H9 (cell line): ENCODE measurements at regions not wholly inside any gene's neighbourhood (a gene's known extent, or its start where the extent isn't known, plus 50 kb on each side); places are given as distances from the start of the nearest gene placed in this dataset.

Experiments
- DNase-seq: peaks from one replicate; pipeline ENCODE4 v3.0.0-alpha.2; 2017
- H2AFZ ChIP-seq: one replicate; pipeline ENCODE4 v1.6.1; 2013; ENCODE audit warnings: mild to moderate bottlenecking, low read length, control low read depth, moderate library complexity
- H2AK5ac ChIP-seq: 2 replicates; pipeline ENCODE4 v1.6.1; 2013; ENCODE audit warnings: low read length, control low read depth, mixed read lengths; ENCODE audit not compliant: insufficient read length
- H2BK120ac ChIP-seq: one replicate; pipeline ENCODE4 v1.6.1; 2013; ENCODE audit warnings: low read depth, mild to moderate bottlenecking, low read length, control low read depth, inconsistent platforms; ENCODE audit not compliant: poor library complexity, severe bottlenecking
- H2BK12ac ChIP-seq: 2 replicates; pipeline ENCODE4 v1.6.1; 2013; ENCODE audit warnings: low read length, control low read depth, mixed read lengths, low read depth; ENCODE audit not compliant: insufficient read length
- H2BK15ac ChIP-seq: 2 replicates; pipeline ENCODE4 v1.6.1; 2013; ENCODE audit warnings: low read depth, low read length, control low read depth
- H2BK20ac ChIP-seq: one replicate; pipeline ENCODE4 v1.6.1; 2013; ENCODE audit warnings: low read depth, mild to moderate bottlenecking, low read length, control low read depth, inconsistent platforms; ENCODE audit not compliant: poor library complexity, severe bottlenecking
- H2BK5ac ChIP-seq: 2 replicates; pipeline ENCODE4 v1.6.1; 2013; ENCODE audit warnings: low read length, control low read depth, mixed read lengths; ENCODE audit not compliant: insufficient read length
- H3K14ac ChIP-seq: 2 replicates; pipeline ENCODE4 v1.6.1; 2013; ENCODE audit warnings: low read length, control low read depth; ENCODE audit not compliant: insufficient read depth
- H3K18ac ChIP-seq: 2 replicates; pipeline ENCODE4 v1.6.1; 2013; ENCODE audit warnings: low read depth, mild to moderate bottlenecking, mixed read lengths, low read length, control low read depth; ENCODE audit not compliant: insufficient read length
- H3K23ac ChIP-seq: 2 replicates; pipeline ENCODE4 v1.6.1; 2013; ENCODE audit warnings: low read length, control low read depth, mixed read lengths, low read depth; ENCODE audit not compliant: insufficient read length
- H3K23me2 ChIP-seq: 2 replicates; pipeline ENCODE4 v1.6.1; 2013; ENCODE audit warnings: low read depth, mild to moderate bottlenecking, mixed read lengths, low read length, control low read depth; ENCODE audit not compliant: insufficient read length, poor library complexity, severe bottlenecking
- H3K27ac ChIP-seq: 2 replicates; pipeline ENCODE4 v1.5.1; 2013; ENCODE audit warnings: low read length, control low read depth, mixed read lengths, low read depth; ENCODE audit not compliant: insufficient read length
- H3K27me3 ChIP-seq: 2 replicates; pipeline ENCODE4 v1.6.1; 2013; ENCODE audit warnings: low read length, control low read depth, inconsistent platforms; ENCODE audit not compliant: insufficient read depth
- H3K4ac ChIP-seq: 2 replicates; pipeline ENCODE4 v1.6.1; 2013; ENCODE audit warnings: low read depth, mild to moderate bottlenecking, control low read depth, inconsistent platforms, low read length, moderate library complexity
- H3K4me1 ChIP-seq: 2 replicates; pipeline ENCODE4 v1.6.1; 2013; ENCODE audit warnings: low read length, control low read depth, inconsistent platforms; ENCODE audit not compliant: insufficient read depth
- H3K4me2 ChIP-seq: 2 replicates; pipeline ENCODE4 v1.6.1; 2013; ENCODE audit warnings: low read length, control low read depth, mixed read lengths; ENCODE audit not compliant: insufficient read length, insufficient read depth
- H3K56ac ChIP-seq: 2 replicates; pipeline ENCODE4 v1.6.1; 2013; ENCODE audit warnings: low read depth, mild to moderate bottlenecking, mixed read lengths, low read length, control low read depth; ENCODE audit not compliant: insufficient read length
- H3K79me1 ChIP-seq: 2 replicates; pipeline ENCODE4 v1.6.1; 2013; ENCODE audit warnings: low read depth, mild to moderate bottlenecking, moderate library complexity, low read length, control low read depth, inconsistent platforms; ENCODE audit not compliant: insufficient read depth, poor library complexity, severe bottlenecking
- H3K79me2 ChIP-seq: 2 replicates; pipeline ENCODE4 v1.6.1; 2013; ENCODE audit warnings: low read length, control low read depth, inconsistent platforms; ENCODE audit not compliant: insufficient read depth
- H3K9ac ChIP-seq: 2 replicates; pipeline ENCODE4 v1.6.1; 2013; ENCODE audit warnings: low read length, control low read depth, mixed read lengths; ENCODE audit not compliant: insufficient read length; ENCODE audit errors: extremely low read depth
- H3K9me3 ChIP-seq: one replicate; pipeline ENCODE4 v1.6.1; 2013; ENCODE audit warnings: low read depth, low read length, inconsistent platforms; ENCODE audit not compliant: control insufficient read depth
- H3T11ph ChIP-seq: one replicate; pipeline ENCODE4 v1.6.1; 2013; ENCODE audit warnings: mild to moderate bottlenecking, low read length, control low read depth, inconsistent platforms
- H4K20me1 ChIP-seq: one replicate; pipeline ENCODE4 v1.6.1; 2013; ENCODE audit not compliant: control insufficient read depth, insufficient read length, insufficient read depth
- H4K5ac ChIP-seq: 2 replicates; pipeline ENCODE4 v1.6.1; 2013; ENCODE audit warnings: low read depth, mild to moderate bottlenecking, mixed read lengths, low read length, control low read depth; ENCODE audit not compliant: insufficient read length
- H4K8ac ChIP-seq: replicated peaks from 2 replicates; pipeline ENCODE4 v1.6.1; 2013; ENCODE audit warnings: low read length, control low read depth, mixed read lengths, low read depth; ENCODE audit not compliant: insufficient read length
- H4K91ac ChIP-seq: 2 replicates; pipeline ENCODE4 v1.6.1; 2013; ENCODE audit warnings: low read depth, mild to moderate bottlenecking, moderate library complexity, mixed read lengths, low read length, control low read depth; ENCODE audit not compliant: insufficient read length
- H3K27ac Mint-ChIP-seq, 3 experiments: 2 replicates in 2 of 3; 3 replicates in 1 of 3; pipeline ENCODE4 v1.8.0; 2020 to 2021; ENCODE audit warnings: mixed read lengths in 3 of 3, mild to moderate bottlenecking in 1 of 3, moderate library complexity in 1 of 3
- H3K27me3 Mint-ChIP-seq: 2 replicates; pipeline ENCODE4 v1.8.0; 2021; ENCODE audit warnings: low read depth, mild to moderate bottlenecking, moderate library complexity, mixed read lengths
- H3K36me3 Mint-ChIP-seq, 3 experiments: 2 replicates in 2 of 3; 3 replicates in 1 of 3; pipeline ENCODE4 v1.8.0; 2020 to 2021; ENCODE audit warnings: low read depth in 3 of 3, mixed read lengths in 3 of 3; ENCODE audit not compliant: insufficient read depth in 1 of 3
- H3K4me1 Mint-ChIP-seq, 2 experiments: 2 replicates each; pipeline ENCODE4 v1.8.0; 2020; ENCODE audit warnings: mixed read lengths in 2 of 2
- H3K4me3 Mint-ChIP-seq, 2 experiments: 2 replicates in 1 of 2; 3 replicates in 1 of 2; pipeline ENCODE4 v1.8.0; 2020 to 2021; ENCODE audit warnings: mild to moderate bottlenecking in 2 of 2, mixed read lengths in 2 of 2, moderate library complexity in 1 of 2
- H3K9me3 Mint-ChIP-seq, 2 experiments: 2 replicates in 1 of 2; 3 replicates in 1 of 2; pipeline ENCODE4 v1.8.0; 2020; ENCODE audit warnings: mild to moderate bottlenecking in 2 of 2, mixed read lengths in 2 of 2, moderate library complexity in 1 of 2
- TF ChIP-seq, protein P1 (sequence below): fragments of 200-600 bp; sonication (generic); conservative IDR thresholded peaks from 3 replicates; pipeline ENCODE4 v1.8.0; 2021; ENCODE audit warnings: antibody characterized with exemption, mild to moderate bottlenecking

- Histone ChIP-seq H4K20me1 (no peaks in the 10 kb centered on the region), H2BK20ac (no peak overlapping the region), H3T11ph (no peak overlapping the region), H3K4me1 (no peaks in the 10 kb centered on the region), H4K8ac (no peak overlapping the region), H2BK5ac (no peak overlapping the region), H2AFZ (no peak overlapping the region), H3K4ac (no peak overlapping the region), H3K14ac (no peak overlapping the region), H2AK5ac (no peak overlapping the region), H4K91ac (no peak overlapping the region), H3K23me2 (no peaks in the 10 kb centered on the region), H3K18ac (no peak overlapping the region), H3K4me2 (no peak overlapping the region), H3K27me3 (no peaks in the 10 kb centered on the region), H3K79me1 (no peaks in the 10 kb centered on the region), H3K9me3 (no peaks in the 10 kb centered on the region), H4K5ac (no peak overlapping the region), H3K56ac (no peak overlapping the region), H3K23ac (no peak overlapping the region), H2BK15ac (no peak overlapping the region), H3K79me2 (no peaks in the 10 kb centered on the region), H2BK120ac (no peak overlapping the region), H2BK12ac (no peak overlapping the region), H3K27ac (no peak overlapping the region), H3K9ac (no peak overlapping the region)
- H3K36me3 Mint-ChIP-seq, result no peaks in the 10 kb centered on the region
- no peak for DNase-seq
- H3K4me3 Mint-ChIP-seq, result no peak overlapping the region
- no peaks in the 10 kb centered on the region for H3K4me1 Mint-ChIP-seq
- H3K27me3 Mint-ChIP-seq, result no peaks in the 10 kb centered on the region
- no peaks in the 10 kb centered on the region; a peak in 3 of 5 replicates for H3K9me3 Mint-ChIP-seq
- TF ChIP-seq, protein P1, sequence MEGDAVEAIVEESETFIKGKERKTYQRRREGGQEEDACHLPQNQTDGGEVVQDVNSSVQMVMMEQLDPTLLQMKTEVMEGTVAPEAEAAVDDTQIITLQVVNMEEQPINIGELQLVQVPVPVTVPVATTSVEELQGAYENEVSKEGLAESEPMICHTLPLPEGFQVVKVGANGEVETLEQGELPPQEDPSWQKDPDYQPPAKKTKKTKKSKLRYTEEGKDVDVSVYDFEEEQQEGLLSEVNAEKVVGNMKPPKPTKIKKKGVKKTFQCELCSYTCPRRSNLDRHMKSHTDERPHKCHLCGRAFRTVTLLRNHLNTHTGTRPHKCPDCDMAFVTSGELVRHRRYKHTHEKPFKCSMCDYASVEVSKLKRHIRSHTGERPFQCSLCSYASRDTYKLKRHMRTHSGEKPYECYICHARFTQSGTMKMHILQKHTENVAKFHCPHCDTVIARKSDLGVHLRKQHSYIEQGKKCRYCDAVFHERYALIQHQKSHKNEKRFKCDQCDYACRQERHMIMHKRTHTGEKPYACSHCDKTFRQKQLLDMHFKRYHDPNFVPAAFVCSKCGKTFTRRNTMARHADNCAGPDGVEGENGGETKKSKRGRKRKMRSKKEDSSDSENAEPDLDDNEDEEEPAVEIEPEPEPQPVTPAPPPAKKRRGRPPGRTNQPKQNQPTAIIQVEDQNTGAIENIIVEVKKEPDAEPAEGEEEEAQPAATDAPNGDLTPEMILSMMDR, result no peak
- no peak overlapping the region for H3K27ac Mint-ChIP-seq
Observed at GRCh38 chr4:119696963-119697362, 68.4 kb upstream of the PDE5A start.
